ENCODE measurements at regions not wholly inside any gene's neighbourhood (a gene's known extent, or its start where the extent isn't known, plus 50 kb on each side); places are given as distances from the start of the nearest gene placed in this dataset.
"Not testable (repeated sequence)": the region's sequence is repeated elsewhere in the genome, so short reads cannot be mapped to it uniquely, and the experiment has no call there.

DNA sequence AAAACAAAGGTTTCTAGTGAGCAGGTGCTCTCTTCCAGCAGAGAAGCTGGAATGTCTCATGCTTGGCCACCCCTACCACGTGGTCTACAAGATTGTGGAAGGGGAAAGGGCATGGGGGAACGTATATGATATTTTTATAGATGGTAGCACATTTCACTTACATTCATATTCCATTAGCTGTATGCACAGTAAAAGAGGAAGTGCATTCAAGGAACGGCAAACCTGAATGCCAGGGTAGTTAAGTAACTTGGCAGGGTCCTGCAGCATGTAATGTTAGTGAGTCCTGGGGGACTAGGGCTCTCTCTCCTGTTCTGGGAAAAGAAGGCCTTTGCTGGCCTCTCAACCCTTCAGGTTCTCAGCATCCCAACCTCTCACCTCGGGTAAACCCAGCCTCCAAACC lies 319.5 kb upstream of the NBPF12 start:
- DNase-seq, CTCF ChIA-PET, H3K9me3 Mint-ChIP-seq, H3K27me3 Mint-ChIP-seq, H3K36me3 Mint-ChIP-seq, H3K4me3 Mint-ChIP-seq, H3K4me1 Mint-ChIP-seq, H3K27ac Mint-ChIP-seq: not testable (repeated sequence)

- H3K27ac Mint-ChIP-seq, H3K27me3 Mint-ChIP-seq, H3K4me3 Mint-ChIP-seq, H3K36me3 Mint-ChIP-seq, CTCF ChIA-PET, H3K4me1 Mint-ChIP-seq, H3K9me3 Mint-ChIP-seq, DNase-seq: not testable (repeated sequence)
Measured at GRCh38 chr1:146604681-146605080, 333.4 kb upstream of the NBPF12 start.

DNA sequence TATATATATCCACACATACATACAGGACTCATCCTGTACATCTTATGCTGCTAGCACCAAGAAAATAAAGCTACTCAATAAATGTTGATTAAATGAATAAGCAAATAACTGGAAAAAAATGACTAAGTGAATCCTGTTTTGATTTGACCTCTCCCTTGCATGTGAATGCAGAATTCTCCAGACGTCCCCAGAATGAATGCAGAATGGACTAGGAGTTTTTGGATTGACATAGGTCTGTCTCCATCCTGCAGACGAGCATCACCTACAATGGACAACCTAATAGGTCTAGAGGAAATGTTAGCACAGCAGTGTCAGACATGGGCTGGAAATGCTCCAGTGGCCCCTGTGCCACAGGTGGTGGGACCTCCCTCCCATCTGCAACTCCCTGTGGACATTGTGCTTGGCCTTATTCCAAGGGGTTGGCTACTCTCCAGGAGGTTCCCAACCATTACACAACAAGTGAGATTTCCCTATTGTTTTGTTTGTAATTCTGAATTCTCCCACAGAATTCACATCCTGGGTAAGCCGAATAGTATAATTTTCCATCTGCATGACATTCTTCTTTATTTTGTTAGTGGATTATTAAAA lies 337.3 kb upstream of the NBPF12 start:
- H3K4me1 Mint-ChIP-seq, H3K4me3 Mint-ChIP-seq, H3K27ac Mint-ChIP-seq, H3K27me3 Mint-ChIP-seq, CTCF ChIA-PET, H3K36me3 Mint-ChIP-seq, DNase-seq, H3K9me3 Mint-ChIP-seq: not testable (repeated sequence)

GRCh38 chr1:146599906-146600305 lies 338.2 kb upstream of the NBPF12 start:
- H3K9me3 Mint-ChIP-seq, DNase-seq, H3K27me3 Mint-ChIP-seq, H3K4me3 Mint-ChIP-seq, CTCF ChIA-PET, H3K36me3 Mint-ChIP-seq, H3K4me1 Mint-ChIP-seq, H3K27ac Mint-ChIP-seq: not testable (repeated sequence)

GRCh38 chr1:146581229-146581628 lies 352.4 kb upstream of the NOTCH2NLA start:
- DNase-seq, H3K4me3 Mint-ChIP-seq, CTCF ChIA-PET, H3K4me1 Mint-ChIP-seq, H3K27ac Mint-ChIP-seq, H3K27me3 Mint-ChIP-seq, H3K36me3 Mint-ChIP-seq, H3K9me3 Mint-ChIP-seq: not testable (repeated sequence)

GRCh38 chr1:146567541-146567940 lies 338.7 kb upstream of the NOTCH2NLA start:
- H3K27ac Mint-ChIP-seq, H3K27me3 Mint-ChIP-seq, H3K4me1 Mint-ChIP-seq, H3K36me3 Mint-ChIP-seq, H3K9me3 Mint-ChIP-seq, H3K4me3 Mint-ChIP-seq, DNase-seq, CTCF ChIA-PET: not testable (repeated sequence)

GRCh38 chr1:146558032-146558431 lies 329.2 kb upstream of the NOTCH2NLA start:
- H3K27ac Mint-ChIP-seq, H3K4me3 Mint-ChIP-seq, H3K9me3 Mint-ChIP-seq, H3K36me3 Mint-ChIP-seq, H3K4me1 Mint-ChIP-seq, CTCF ChIA-PET, DNase-seq, H3K27me3 Mint-ChIP-seq: not testable (repeated sequence)

DNA sequence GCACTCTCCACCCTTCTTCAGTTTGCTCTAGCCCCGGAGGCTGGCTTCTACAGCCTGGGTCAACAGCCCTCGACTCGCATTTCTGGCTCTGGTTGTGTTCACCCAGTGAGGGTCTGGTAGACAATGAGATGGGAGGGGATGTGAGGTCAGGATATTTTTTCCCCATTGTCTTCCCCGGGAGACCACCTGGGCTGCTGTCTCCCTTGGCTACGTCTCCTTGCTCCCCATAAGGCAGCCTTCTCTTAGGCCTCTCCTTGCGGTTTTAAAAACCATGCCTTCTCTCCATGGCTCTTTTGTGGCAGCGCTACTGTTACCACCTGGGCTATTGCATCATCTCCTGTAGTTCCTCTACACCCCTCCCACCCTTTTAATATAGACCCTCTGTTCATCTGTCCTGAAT lies 327.6 kb upstream of the NOTCH2NLA start:
- H3K4me1 Mint-ChIP-seq, CTCF ChIA-PET, H3K27ac Mint-ChIP-seq, H3K36me3 Mint-ChIP-seq, H3K27me3 Mint-ChIP-seq, H3K4me3 Mint-ChIP-seq, DNase-seq, H3K9me3 Mint-ChIP-seq: not testable (repeated sequence)

- CTCF ChIA-PET, H3K36me3 Mint-ChIP-seq, H3K27me3 Mint-ChIP-seq, DNase-seq, H3K27ac Mint-ChIP-seq, H3K4me1 Mint-ChIP-seq, H3K4me3 Mint-ChIP-seq, H3K9me3 Mint-ChIP-seq: not testable (repeated sequence)
Measured at GRCh38 chr1:146552414-146552813, 323.6 kb upstream of the NOTCH2NLA start.

- H3K36me3 Mint-ChIP-seq, DNase-seq, H3K9me3 Mint-ChIP-seq, H3K4me1 Mint-ChIP-seq, CTCF ChIA-PET, H3K27ac Mint-ChIP-seq, H3K27me3 Mint-ChIP-seq, H3K4me3 Mint-ChIP-seq: not testable (repeated sequence)
Measured at GRCh38 chr1:146548684-146549083, 319.9 kb upstream of the NOTCH2NLA start.

GRCh38 chr1:146546189-146546588 lies 317.4 kb upstream of the NOTCH2NLA start:
- H3K27me3 Mint-ChIP-seq, H3K9me3 Mint-ChIP-seq, H3K27ac Mint-ChIP-seq, H3K4me1 Mint-ChIP-seq, CTCF ChIA-PET, H3K36me3 Mint-ChIP-seq, H3K4me3 Mint-ChIP-seq, DNase-seq: not testable (repeated sequence)

DNA sequence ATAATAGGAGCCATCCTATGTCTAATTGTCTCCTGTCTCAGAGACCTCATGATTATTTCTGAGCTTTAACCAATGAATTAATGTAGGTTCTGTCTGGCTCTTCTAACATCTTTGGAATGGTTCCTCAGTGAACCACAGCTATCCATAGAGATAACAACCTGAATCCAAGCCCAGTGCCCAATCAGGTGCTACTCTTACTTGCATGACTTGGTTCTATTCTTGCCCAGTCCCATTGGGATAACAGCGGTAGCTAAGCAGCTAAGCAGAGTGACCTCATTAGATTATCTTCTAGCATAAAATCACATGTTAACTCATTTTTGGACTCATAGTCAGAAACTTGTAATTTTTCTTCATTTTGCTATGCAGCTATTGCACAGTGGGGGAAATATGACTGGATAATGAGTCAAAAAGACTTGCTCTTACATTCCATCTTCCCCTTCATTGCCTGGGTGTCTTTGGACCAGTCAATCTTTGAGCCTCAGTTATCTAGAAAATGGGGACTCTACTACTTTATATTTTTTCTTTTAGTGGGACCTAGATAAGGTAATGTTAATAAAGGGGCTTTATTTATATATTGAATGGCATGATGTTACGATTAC lies 309.1 kb upstream of the NOTCH2NLA start:
- H3K4me3 Mint-ChIP-seq, H3K36me3 Mint-ChIP-seq, H3K4me1 Mint-ChIP-seq, H3K27me3 Mint-ChIP-seq, CTCF ChIA-PET, H3K9me3 Mint-ChIP-seq, H3K27ac Mint-ChIP-seq, DNase-seq: not testable (repeated sequence)

DNA sequence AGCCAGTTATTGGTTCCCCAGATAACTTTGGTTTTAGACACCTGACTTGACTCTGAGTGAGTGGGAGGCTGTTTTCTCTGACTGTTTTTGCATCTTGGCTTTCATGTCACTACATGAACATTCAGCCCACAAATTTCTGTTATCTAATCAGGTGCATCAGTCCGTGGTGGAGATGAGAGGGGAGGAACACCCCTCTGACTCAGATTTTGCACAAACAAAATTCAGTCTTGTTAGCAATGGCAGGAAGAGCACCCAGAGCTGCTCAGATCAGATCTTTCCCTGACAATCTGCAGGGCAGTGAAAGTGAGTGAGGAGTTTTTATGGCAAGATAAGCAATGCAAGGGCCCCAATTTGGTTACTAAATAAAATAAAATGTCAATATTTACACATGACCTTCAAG lies 307.2 kb upstream of the NOTCH2NLA start:
- CTCF ChIA-PET, H3K27ac Mint-ChIP-seq: not testable (repeated sequence)

DNA sequence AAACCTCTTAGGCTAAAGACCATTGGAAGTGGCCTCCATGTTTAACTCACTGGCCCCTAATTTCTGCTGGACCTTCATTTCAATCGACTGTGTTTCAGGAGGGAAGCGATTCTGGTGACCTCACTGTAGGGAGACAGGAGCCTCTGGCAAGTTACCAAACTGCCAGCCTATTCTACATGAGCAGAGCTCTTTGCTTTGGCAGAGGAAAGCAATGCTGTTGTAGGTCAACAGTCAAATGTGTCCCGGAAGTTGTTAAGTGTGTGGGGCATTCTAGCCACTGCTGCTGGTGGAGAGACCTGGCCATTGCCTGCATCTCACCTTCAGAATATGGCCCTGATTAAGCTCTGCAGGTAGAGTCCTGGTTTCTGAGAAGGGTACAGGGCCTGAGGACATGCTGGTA lies 306.8 kb upstream of the NOTCH2NLA start:
- H3K27me3 Mint-ChIP-seq, CTCF ChIA-PET, H3K36me3 Mint-ChIP-seq, DNase-seq, H3K4me1 Mint-ChIP-seq, H3K4me3 Mint-ChIP-seq, H3K27ac Mint-ChIP-seq, H3K9me3 Mint-ChIP-seq: not testable (repeated sequence)

More for the DNA sequence above, 307.2 kb upstream of the NOTCH2NLA start:
- H3K9me3 Mint-ChIP-seq, H3K4me1 Mint-ChIP-seq, H3K27me3 Mint-ChIP-seq, H3K4me3 Mint-ChIP-seq, DNase-seq, H3K36me3 Mint-ChIP-seq: not testable (repeated sequence)

- H3K4me3 Mint-ChIP-seq, H3K36me3 Mint-ChIP-seq, H3K27ac Mint-ChIP-seq, H3K9me3 Mint-ChIP-seq, CTCF ChIA-PET, DNase-seq, H3K27me3 Mint-ChIP-seq, H3K4me1 Mint-ChIP-seq: not testable (repeated sequence)
Measured at GRCh38 chr1:146530958-146531357, 302.1 kb upstream of the NOTCH2NLA start.

DNA sequence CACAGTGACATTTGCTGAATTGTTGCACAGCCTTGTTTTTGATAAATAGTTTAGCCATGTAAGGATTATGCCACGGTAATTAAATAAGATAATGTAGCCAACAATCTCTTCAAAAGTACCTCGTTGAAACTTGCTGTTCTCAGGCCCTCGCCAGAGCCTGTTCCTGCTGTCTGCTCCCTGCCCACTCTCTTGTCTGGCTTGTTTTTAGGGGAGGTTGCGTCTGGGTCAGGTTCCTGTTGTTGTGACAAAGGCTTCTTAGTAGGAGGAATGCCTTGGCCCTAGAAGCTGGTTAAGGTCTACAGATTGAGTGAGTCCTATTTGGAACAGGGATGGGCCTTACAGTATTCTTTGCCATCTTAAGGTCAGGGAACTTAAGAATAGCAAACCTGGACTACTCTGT lies 294.0 kb upstream of the NOTCH2NLA start:
- H3K36me3 Mint-ChIP-seq, DNase-seq, H3K4me3 Mint-ChIP-seq, H3K9me3 Mint-ChIP-seq, H3K27me3 Mint-ChIP-seq, H3K27ac Mint-ChIP-seq, CTCF ChIA-PET, H3K4me1 Mint-ChIP-seq: not testable (repeated sequence)

Measured in activated naive CD4-positive, alpha-beta T cell treated with anti-CD3 and anti-CD28 coated beads, Interleukin-2, amount 10 ng/mL, durations not matched to agents 7 days and 5 days (primary cell).